ENCODE measurements at regions not wholly inside any gene's neighbourhood (a gene's known extent, or its start where the extent isn't known, plus 50 kb on each side); places are given as distances from the start of the nearest gene placed in this dataset.

- peak overlapping the region; percentile 61 for H3K4me2 ChIP-seq (ENCODE audit: extremely low read depth, insufficient read depth, low read length)
- no peaks in the 10 kb centered on the region for H3K9me3 ChIP-seq (ENCODE audit: control insufficient read depth, insufficient read depth, low read depth, low read length)
- peak overlapping the region in 1 of 4 experiments; percentile 17 for H3K4me3 ChIP-seq (replicated peaks in 1 of 4; ENCODE audit: control extremely low read depth in 1 of 4, insufficient read depth in 1 of 4, low read depth in 3 of 4, low read length in 4 of 4)
- no peaks in the 10 kb centered on the region for H3K36me3 ChIP-seq (ENCODE audit: control insufficient read depth, insufficient read depth, low read length)
- no peaks in the 10 kb centered on the region for H3K27me3 ChIP-seq (ENCODE audit: control insufficient read depth, insufficient read depth, low read length)
- peak overlapping the region; percentile 70 for H3K27ac ChIP-seq (ENCODE audit: insufficient read depth, low read length)
- DNase-seq (ENCODE audit: low read depth in 2 of 2) = peak; percentile 18 to 66
- H2AFZ ChIP-seq (ENCODE audit: low read length) = no peak overlapping the region
- H4K20me1 ChIP-seq (ENCODE audit: control insufficient read depth, extremely low read depth, insufficient read depth, low read length) = no peaks in the 10 kb centered on the region
- TF ChIP-seq CTCF (conservative IDR thresholded peaks at IDR 0.05 in 1 of 2, IDR thresholded peaks at IDR 0.05 in 1 of 2; ENCODE audit: low read depth in 1 of 2, low read length in 2 of 2) = no peak
- TF ChIP-seq EZH2 (IDR thresholded peaks at IDR 0.05; ENCODE audit: low read length, missing control alignments) = no peak
- no peak overlapping the region for H3K9ac ChIP-seq (ENCODE audit: insufficient read depth, low read length)
- H3K79me2 ChIP-seq (ENCODE audit: control insufficient read depth, insufficient read depth, low read length) = no peaks in the 10 kb centered on the region
- peaks cover 2% of the 10 kb centered on the region for H3K4me1 ChIP-seq (ENCODE audit: control insufficient read depth, extremely low read depth, insufficient read depth, low read length)
Observed at GRCh38 chr2:189379731-189380261, 61.5 kb upstream of the WDR75 start.

GRCh38 chr2:189382668-189383067 lies 58.6 kb upstream of the WDR75 start:
- H2AFZ ChIP-seq (ENCODE audit: low read length) = no peak overlapping the region
- H3K27ac ChIP-seq (ENCODE audit: insufficient read depth, low read length) = no peak overlapping the region
- no peaks in the 10 kb centered on the region for H4K20me1 ChIP-seq (ENCODE audit: control insufficient read depth, extremely low read depth, insufficient read depth, low read length)
- H3K4me2 ChIP-seq (ENCODE audit: extremely low read depth, insufficient read depth, low read length) = no peak overlapping the region
- DNase-seq (ENCODE audit: low read depth in 2 of 2) = no peak
- TF ChIP-seq EZH2 (IDR thresholded peaks at IDR 0.05; ENCODE audit: low read length, missing control alignments) = no peak
- no peak for TF ChIP-seq CTCF (conservative IDR thresholded peaks at IDR 0.05 in 1 of 2, IDR thresholded peaks at IDR 0.05 in 1 of 2; ENCODE audit: low read depth in 1 of 2, low read length in 2 of 2)
- H3K4me3 ChIP-seq (replicated peaks in 1 of 4; ENCODE audit: control extremely low read depth in 1 of 4, insufficient read depth in 1 of 4, low read depth in 3 of 4, low read length in 4 of 4) = no peak overlapping the region
- H3K9me3 ChIP-seq (ENCODE audit: control insufficient read depth, insufficient read depth, low read depth, low read length) = no peaks in the 10 kb centered on the region
- H3K9ac ChIP-seq (ENCODE audit: insufficient read depth, low read length) = no peak overlapping the region
- H3K36me3 ChIP-seq (ENCODE audit: control insufficient read depth, insufficient read depth, low read length) = no peaks in the 10 kb centered on the region
- no peaks in the 10 kb centered on the region for H3K79me2 ChIP-seq (ENCODE audit: control insufficient read depth, insufficient read depth, low read length)
- H3K4me1 ChIP-seq (ENCODE audit: control insufficient read depth, extremely low read depth, insufficient read depth, low read length) = peaks cover 2% of the 10 kb centered on the region
- no peaks in the 10 kb centered on the region for H3K27me3 ChIP-seq (ENCODE audit: control insufficient read depth, insufficient read depth, low read length)

GRCh38 chr2:189386741-189387140 lies 54.5 kb upstream of the WDR75 start:
- Histone ChIP-seq H2AFZ (ENCODE audit: low read length) (no peak overlapping the region), H3K36me3 (ENCODE audit: control insufficient read depth, insufficient read depth, low read length) (no peaks in the 10 kb centered on the region), H3K27ac (ENCODE audit: insufficient read depth, low read length) (no peak overlapping the region), H3K79me2 (ENCODE audit: control insufficient read depth, insufficient read depth, low read length) (no peaks in the 10 kb centered on the region), H4K20me1 (ENCODE audit: control insufficient read depth, extremely low read depth, insufficient read depth, low read length) (no peaks in the 10 kb centered on the region), H3K4me3 (replicated peaks in 1 of 4; ENCODE audit: control extremely low read depth in 1 of 4, insufficient read depth in 1 of 4, low read depth in 3 of 4, low read length in 4 of 4) (no peak overlapping the region), H3K4me2 (ENCODE audit: extremely low read depth, insufficient read depth, low read length) (no peak overlapping the region), H3K27me3 (ENCODE audit: control insufficient read depth, insufficient read depth, low read length) (no peaks in the 10 kb centered on the region), H3K9me3 (ENCODE audit: control insufficient read depth, insufficient read depth, low read depth, low read length) (no peaks in the 10 kb centered on the region), H3K9ac (ENCODE audit: insufficient read depth, low read length) (no peak overlapping the region), H3K4me1 (ENCODE audit: control insufficient read depth, extremely low read depth, insufficient read depth, low read length) (no peaks in the 10 kb centered on the region)
- TF ChIP-seq EZH2 (IDR thresholded peaks at IDR 0.05; ENCODE audit: low read length, missing control alignments) = no peak
- TF ChIP-seq CTCF (conservative IDR thresholded peaks at IDR 0.05 in 1 of 2, IDR thresholded peaks at IDR 0.05 in 1 of 2; ENCODE audit: low read depth in 1 of 2, low read length in 2 of 2) = no peak
- peak in 1 of 2 donors; percentile 16 for DNase-seq (ENCODE audit: low read depth in 2 of 2)

All from fibroblast of lung (primary cell).